ENCODE measurements at regions not wholly inside any gene's neighbourhood (a gene's known extent, or its start where the extent isn't known, plus 50 kb on each side); places are given as distances from the start of the nearest gene placed in this dataset.

GRCh38 chr1:5244631-5245285, 590.3 kb downstream of the AJAP1 start:
- no peak for DNase-seq (ENCODE audit: low read depth)
- TF ChIP-seq CTCF (IDR thresholded peaks at IDR 0.05; ENCODE audit: insufficient read depth, low read depth, low read length, missing control alignments), result no peak

GRCh38 chr1:5242850-5243249, 588.4 kb downstream of the AJAP1 start:
- TF ChIP-seq CTCF (IDR thresholded peaks at IDR 0.05; ENCODE audit: insufficient read depth, low read depth, low read length, missing control alignments), result no peak

More at GRCh38 chr1:5244631-5245285, 590.3 kb downstream of the AJAP1 start:
- H3K4me3 ChIP-seq (ENCODE audit: low read length), result no peak overlapping the region

GRCh38 chr1:5239911-5240310, 585.5 kb downstream of the AJAP1 start:
- DNase-seq (ENCODE audit: low read depth), result no peak
- TF ChIP-seq CTCF (IDR thresholded peaks at IDR 0.05; ENCODE audit: insufficient read depth, low read depth, low read length, missing control alignments), result no peak
- no peak overlapping the region for H3K4me3 ChIP-seq (ENCODE audit: low read length)

More at GRCh38 chr1:5242850-5243249, 588.4 kb downstream of the AJAP1 start:
- no peak for DNase-seq (ENCODE audit: low read depth)
- no peak overlapping the region for H3K4me3 ChIP-seq (ENCODE audit: low read length)

- DNase-seq (ENCODE audit: low read depth), result no peak
- no peak for TF ChIP-seq CTCF (IDR thresholded peaks at IDR 0.05; ENCODE audit: insufficient read depth, low read depth, low read length, missing control alignments)
Measured at GRCh38 chr1:5238351-5239130, 584.1 kb downstream of the AJAP1 start.

DNA sequence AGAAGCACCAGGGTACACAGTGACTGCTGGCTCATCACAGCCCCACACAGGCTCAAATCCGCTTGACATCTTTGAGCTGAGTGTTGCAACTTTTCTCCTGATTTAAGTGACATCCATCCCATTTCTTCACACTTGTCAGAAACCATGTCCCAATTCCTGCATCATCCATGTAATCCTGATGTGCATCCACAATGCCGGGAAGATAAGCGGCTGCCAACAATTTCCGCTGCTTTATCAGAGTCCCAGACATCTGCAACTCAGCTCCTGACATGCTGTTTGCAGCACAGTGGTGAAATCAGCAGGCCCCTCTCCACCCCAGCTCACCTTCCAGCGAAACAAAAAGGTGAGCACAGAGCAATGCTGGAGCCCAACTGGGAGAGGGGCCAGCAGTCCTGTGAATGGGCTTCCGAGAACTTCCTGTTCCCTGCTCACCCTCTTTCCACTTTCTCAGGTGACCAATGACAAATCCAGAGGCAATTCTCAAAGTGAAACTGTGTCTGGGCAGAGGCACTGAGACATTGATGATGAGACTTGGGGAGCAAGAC, 581.0 kb downstream of the AJAP1 start:
- DNase-seq (ENCODE audit: low read depth), result no peak
- H3K4me3 ChIP-seq (ENCODE audit: low read length), result no peak overlapping the region
- TF ChIP-seq CTCF (IDR thresholded peaks at IDR 0.05; ENCODE audit: insufficient read depth, low read depth, low read length, missing control alignments), result no peak

More at GRCh38 chr1:5238351-5239130, 584.1 kb downstream of the AJAP1 start:
- no peak overlapping the region for H3K4me3 ChIP-seq (ENCODE audit: low read length)

GRCh38 chr1:5232537-5232936, 578.1 kb downstream of the AJAP1 start:
- TF ChIP-seq CTCF (IDR thresholded peaks at IDR 0.05; ENCODE audit: insufficient read depth, low read depth, low read length, missing control alignments), result no peak
- no peak for DNase-seq (ENCODE audit: low read depth)
- no peak overlapping the region for H3K4me3 ChIP-seq (ENCODE audit: low read length)
